ENCODE measurements at regions not wholly inside any gene's neighbourhood (a gene's known extent, or its start where the extent isn't known, plus 50 kb on each side); places are given as distances from the start of the nearest gene placed in this dataset.

- Mint-ChIP-seq H3K4me3 (no peak overlapping the region), H3K27me3 (peaks cover 30% of the 10 kb centered on the region), H3K27ac (no peak overlapping the region), H3K4me1 (ENCODE audit: low read depth) (peaks cover 6% of the 10 kb centered on the region), H3K36me3 (ENCODE audit: low read depth) (no peaks in the 10 kb centered on the region), H3K9me3 (no peaks in the 10 kb centered on the region)
- DNase-seq: no peak
Measured at GRCh38 chr5:96253140-96253539, 179.9 kb downstream of the PCSK1 start.

- H3K4me1 Mint-ChIP-seq (ENCODE audit: low read depth): peaks cover 1% of the 10 kb centered on the region
- DNase-seq: no peak
- no peaks in the 10 kb centered on the region for H3K9me3 Mint-ChIP-seq
- no peak overlapping the region for H3K27ac Mint-ChIP-seq
- no peaks in the 10 kb centered on the region for H3K36me3 Mint-ChIP-seq (ENCODE audit: low read depth)
- peaks cover 31% of the 10 kb centered on the region for H3K27me3 Mint-ChIP-seq
- no peak overlapping the region for H3K4me3 Mint-ChIP-seq
Measured at GRCh38 chr5:96252596-96252995, 180.5 kb downstream of the PCSK1 start.

GRCh38 chr5:96250782-96251181, 182.3 kb downstream of the PCSK1 start:
- no peaks in the 10 kb centered on the region for H3K36me3 Mint-ChIP-seq (ENCODE audit: low read depth)
- H3K4me1 Mint-ChIP-seq (ENCODE audit: low read depth): no peaks in the 10 kb centered on the region
- H3K27me3 Mint-ChIP-seq: peaks cover 41% of the 10 kb centered on the region
- H3K4me3 Mint-ChIP-seq: no peak overlapping the region
- no peak for DNase-seq
- no peak overlapping the region for H3K27ac Mint-ChIP-seq
- H3K9me3 Mint-ChIP-seq: no peaks in the 10 kb centered on the region

GRCh38 chr5:96248131-96248530, 184.9 kb downstream of the PCSK1 start:
- Mint-ChIP-seq H3K36me3 (ENCODE audit: low read depth) (no peaks in the 10 kb centered on the region), H3K4me3 (no peak overlapping the region), H3K9me3 (no peaks in the 10 kb centered on the region), H3K4me1 (ENCODE audit: low read depth) (no peaks in the 10 kb centered on the region), H3K27ac (no peak overlapping the region), H3K27me3 (peaks cover 48% of the 10 kb centered on the region)
- DNase-seq: no peak

- DNase-seq: no peak
- Mint-ChIP-seq H3K4me1 (ENCODE audit: low read depth) (no peaks in the 10 kb centered on the region), H3K36me3 (ENCODE audit: low read depth) (no peaks in the 10 kb centered on the region), H3K27me3 (peaks cover 48% of the 10 kb centered on the region), H3K27ac (no peak overlapping the region), H3K4me3 (no peak overlapping the region), H3K9me3 (no peaks in the 10 kb centered on the region)
Measured at GRCh38 chr5:96247708-96248107, 185.3 kb downstream of the PCSK1 start.

GRCh38 chr5:96247097-96247701, 185.8 kb downstream of the PCSK1 start:
- H3K4me1 Mint-ChIP-seq (ENCODE audit: low read depth): no peaks in the 10 kb centered on the region
- H3K27me3 Mint-ChIP-seq: peaks cover 52% of the 10 kb centered on the region
- no peak overlapping the region for H3K27ac Mint-ChIP-seq
- H3K36me3 Mint-ChIP-seq (ENCODE audit: low read depth): no peaks in the 10 kb centered on the region
- DNase-seq: no peak
- H3K9me3 Mint-ChIP-seq: no peaks in the 10 kb centered on the region
- no peak overlapping the region for H3K4me3 Mint-ChIP-seq

- Mint-ChIP-seq H3K4me3 (no peak overlapping the region), H3K27me3 (peaks cover 48% of the 10 kb centered on the region), H3K36me3 (ENCODE audit: low read depth) (no peaks in the 10 kb centered on the region), H3K27ac (no peak overlapping the region), H3K9me3 (no peaks in the 10 kb centered on the region), H3K4me1 (ENCODE audit: low read depth) (no peaks in the 10 kb centered on the region)
- no peak for DNase-seq
Measured at GRCh38 chr5:96245140-96246091, 187.6 kb downstream of the PCSK1 start.

GRCh38 chr5:96244696-96245095, 188.4 kb downstream of the PCSK1 start:
- no peak overlapping the region for H3K4me3 Mint-ChIP-seq
- no peak for DNase-seq
- no peaks in the 10 kb centered on the region for H3K36me3 Mint-ChIP-seq (ENCODE audit: low read depth)
- peaks cover 45% of the 10 kb centered on the region for H3K27me3 Mint-ChIP-seq
- H3K9me3 Mint-ChIP-seq: no peaks in the 10 kb centered on the region
- no peak overlapping the region for H3K27ac Mint-ChIP-seq
- H3K4me1 Mint-ChIP-seq (ENCODE audit: low read depth): no peaks in the 10 kb centered on the region

- peaks cover 40% of the 10 kb centered on the region for H3K27me3 Mint-ChIP-seq
- H3K27ac Mint-ChIP-seq: no peak overlapping the region
- no peak for DNase-seq
- no peak overlapping the region for H3K4me3 Mint-ChIP-seq
- H3K36me3 Mint-ChIP-seq (ENCODE audit: low read depth): no peaks in the 10 kb centered on the region
- H3K9me3 Mint-ChIP-seq: no peaks in the 10 kb centered on the region
- no peaks in the 10 kb centered on the region for H3K4me1 Mint-ChIP-seq (ENCODE audit: low read depth)
Measured at GRCh38 chr5:96243862-96244261, 189.2 kb downstream of the PCSK1 start.

- Mint-ChIP-seq H3K36me3 (ENCODE audit: low read depth) (no peaks in the 10 kb centered on the region), H3K27ac (no peak overlapping the region), H3K4me1 (ENCODE audit: low read depth) (no peaks in the 10 kb centered on the region), H3K4me3 (no peak overlapping the region), H3K27me3 (peaks cover 36% of the 10 kb centered on the region), H3K9me3 (no peaks in the 10 kb centered on the region)
- DNase-seq: no peak
Measured at GRCh38 chr5:96243203-96243602, 189.8 kb downstream of the PCSK1 start.

GRCh38 chr5:96242571-96242970, 190.5 kb downstream of the PCSK1 start:
- peaks cover 34% of the 10 kb centered on the region for H3K27me3 Mint-ChIP-seq
- no peak overlapping the region for H3K27ac Mint-ChIP-seq
- H3K36me3 Mint-ChIP-seq (ENCODE audit: low read depth): no peaks in the 10 kb centered on the region
- H3K9me3 Mint-ChIP-seq: no peaks in the 10 kb centered on the region
- H3K4me3 Mint-ChIP-seq: no peak overlapping the region
- H3K4me1 Mint-ChIP-seq (ENCODE audit: low read depth): no peaks in the 10 kb centered on the region
- DNase-seq: no peak

GRCh38 chr5:96236831-96237230, 196.2 kb downstream of the PCSK1 start:
- peaks cover 14% of the 10 kb centered on the region for H3K27me3 Mint-ChIP-seq
- H3K4me3 Mint-ChIP-seq: no peak overlapping the region

GRCh38 chr5:96236051-96236450, 197.0 kb downstream of the PCSK1 start:
- H3K9me3 Mint-ChIP-seq: no peaks in the 10 kb centered on the region
- H3K27me3 Mint-ChIP-seq: peaks cover 17% of the 10 kb centered on the region
- H3K4me3 Mint-ChIP-seq: no peak overlapping the region
- DNase-seq: no peak
- H3K36me3 Mint-ChIP-seq (ENCODE audit: low read depth): no peaks in the 10 kb centered on the region
- no peak overlapping the region for H3K27ac Mint-ChIP-seq
- no peaks in the 10 kb centered on the region for H3K4me1 Mint-ChIP-seq (ENCODE audit: low read depth)

More at GRCh38 chr5:96236831-96237230, 196.2 kb downstream of the PCSK1 start:
- Mint-ChIP-seq H3K4me1 (ENCODE audit: low read depth) (no peaks in the 10 kb centered on the region), H3K9me3 (no peaks in the 10 kb centered on the region), H3K36me3 (ENCODE audit: low read depth) (no peaks in the 10 kb centered on the region), H3K27ac (no peak overlapping the region)
- no peak for DNase-seq

- Mint-ChIP-seq H3K4me3 (no peak overlapping the region), H3K27me3 (peaks cover 21% of the 10 kb centered on the region), H3K4me1 (ENCODE audit: low read depth) (no peaks in the 10 kb centered on the region), H3K27ac (no peak overlapping the region), H3K36me3 (ENCODE audit: low read depth) (no peaks in the 10 kb centered on the region), H3K9me3 (no peaks in the 10 kb centered on the region)
- no peak for DNase-seq
Measured at GRCh38 chr5:96235008-96235910, 197.8 kb downstream of the PCSK1 start.

All from activated T-cell treated with anti-CD3 and anti-CD28 coated beads, Interleukin-2, amount 50 U/mL, for 24 hours (primary cell).